ENCODE measurements at regions not wholly inside any gene's neighbourhood (a gene's known extent, or its start where the extent isn't known, plus 50 kb on each side); places are given as distances from the start of the nearest gene placed in this dataset.

DNA sequence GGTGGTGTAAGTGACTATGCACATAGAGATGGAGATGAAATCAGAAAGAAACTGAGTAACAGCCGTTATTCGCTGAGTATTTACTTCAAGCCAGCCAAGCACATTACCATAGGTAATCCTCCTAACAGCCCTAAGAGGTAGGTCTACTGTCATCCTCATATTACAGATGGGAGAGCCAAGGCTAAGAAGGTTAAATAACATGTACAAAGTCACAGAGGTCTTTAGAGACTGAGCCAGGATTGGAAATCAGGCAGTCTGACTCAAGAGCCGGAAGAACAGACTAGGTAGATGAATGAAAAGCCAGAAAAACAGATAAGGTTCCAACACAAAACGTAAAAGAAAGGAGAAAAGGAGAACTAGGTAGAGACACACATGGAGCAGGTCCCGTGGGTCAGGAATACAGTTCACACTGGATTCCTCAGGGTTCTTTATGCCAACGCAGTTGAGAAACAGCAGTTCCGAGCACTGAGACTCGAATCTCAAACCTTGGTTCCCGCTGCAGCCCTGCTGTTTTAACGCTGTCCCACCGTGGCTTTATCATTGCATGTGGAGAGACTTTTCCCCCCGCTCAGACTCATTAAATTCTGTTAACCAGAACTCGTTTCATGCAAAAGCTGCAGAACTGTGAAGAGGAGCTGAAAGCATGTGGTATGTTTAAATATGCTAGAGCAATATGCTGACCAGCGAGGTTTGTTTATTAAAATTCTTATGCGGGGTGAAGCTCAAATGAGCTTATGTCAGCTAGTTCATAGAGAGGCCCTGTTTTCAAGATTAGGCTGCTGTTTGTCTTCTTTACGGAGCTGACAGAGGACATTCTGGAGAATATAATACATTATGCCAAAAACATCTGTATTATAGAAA lies 537.9 kb downstream of the CD83 start:
- no peak for TF ChIP-seq EZH2 (IDR thresholded peaks at IDR 0.05; ENCODE audit: insufficient read depth, poor library complexity, severe bottlenecking)
- TF ChIP-seq EZH2phosphoT487 (IDR thresholded peaks at IDR 0.05; ENCODE audit: insufficient read depth, low read depth), result no peak

Measured in GM23248 (cell line).